Gastroesophageal sphincter (tissue), 3 donors: ENCODE measurements at regions not wholly inside any gene's neighbourhood (a gene's known extent, or its start where the extent isn't known, plus 50 kb on each side); places are given as distances from the start of the nearest gene placed in this dataset.

Experiments used
- POLR2AphosphoS5 ChIP-seq: sonication (generic); formaldehyde crosslinking; IDR thresholded peaks from one replicate; pipeline ENCODE4 v1.6.1; 2017; ENCODE audit warnings: antibody characterized with exemption
- TF ChIP-seq, protein P1 (sequence below), 4 experiments: fragments of 200-600 bp in 2 of 4; fragments of 450-650 bp in 2 of 4; sonication (generic) in 1 of 4; IDR thresholded peaks; one replicate each; pipeline ENCODE4 v1.5.1; 2017 to 2019; ENCODE audit warnings: antibody characterized with exemption in 4 of 4, mild to moderate bottlenecking in 2 of 4, moderate library complexity in 2 of 4

- TF ChIP-seq POLR2AphosphoS5, result no peak
- TF ChIP-seq, protein P1, sequence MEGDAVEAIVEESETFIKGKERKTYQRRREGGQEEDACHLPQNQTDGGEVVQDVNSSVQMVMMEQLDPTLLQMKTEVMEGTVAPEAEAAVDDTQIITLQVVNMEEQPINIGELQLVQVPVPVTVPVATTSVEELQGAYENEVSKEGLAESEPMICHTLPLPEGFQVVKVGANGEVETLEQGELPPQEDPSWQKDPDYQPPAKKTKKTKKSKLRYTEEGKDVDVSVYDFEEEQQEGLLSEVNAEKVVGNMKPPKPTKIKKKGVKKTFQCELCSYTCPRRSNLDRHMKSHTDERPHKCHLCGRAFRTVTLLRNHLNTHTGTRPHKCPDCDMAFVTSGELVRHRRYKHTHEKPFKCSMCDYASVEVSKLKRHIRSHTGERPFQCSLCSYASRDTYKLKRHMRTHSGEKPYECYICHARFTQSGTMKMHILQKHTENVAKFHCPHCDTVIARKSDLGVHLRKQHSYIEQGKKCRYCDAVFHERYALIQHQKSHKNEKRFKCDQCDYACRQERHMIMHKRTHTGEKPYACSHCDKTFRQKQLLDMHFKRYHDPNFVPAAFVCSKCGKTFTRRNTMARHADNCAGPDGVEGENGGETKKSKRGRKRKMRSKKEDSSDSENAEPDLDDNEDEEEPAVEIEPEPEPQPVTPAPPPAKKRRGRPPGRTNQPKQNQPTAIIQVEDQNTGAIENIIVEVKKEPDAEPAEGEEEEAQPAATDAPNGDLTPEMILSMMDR (IDR thresholded peaks at IDR 0.05), result no peak
Observed at GRCh38 chr3:194262176-194262924, 88.8 kb downstream of the CPN2 start.
